GM19035 (cell line): ENCODE measurements at regions not wholly inside any gene's neighbourhood (a gene's known extent, or its start where the extent isn't known, plus 50 kb on each side); places are given as distances from the start of the nearest gene placed in this dataset.

Experiments used
- ATAC-seq: cut with Tn5 transposase; IDR thresholded peaks from one replicate; pipeline ENCODE4 v1.9.1; 2021; ENCODE audit not compliant: unreplicated experiment

- ATAC-seq, result no peak
Observed at GRCh38 chr10:78160591-78160990, 126.9 kb downstream of the RPS24 start.

DNA sequence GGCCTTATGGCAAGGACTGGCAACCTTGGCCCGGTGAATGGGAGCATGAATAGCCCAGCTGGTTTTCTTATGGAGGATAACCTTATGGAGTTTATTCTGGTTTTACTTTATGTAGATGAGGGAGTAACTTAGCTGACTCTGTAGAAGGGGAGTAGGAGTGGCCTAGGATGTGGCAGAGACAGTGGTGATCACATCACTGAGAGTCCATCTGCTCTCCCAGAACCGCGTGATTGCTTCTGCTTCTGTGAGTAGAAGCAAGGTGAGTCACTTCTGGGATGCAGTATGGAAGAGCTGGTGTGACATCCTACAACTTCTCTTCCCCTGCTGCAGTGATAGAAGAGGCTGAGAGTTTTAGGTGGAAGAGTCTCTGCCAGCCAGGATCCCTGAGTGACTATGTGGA is 129.2 kb downstream of the RPS24 start:
- ATAC-seq, result no peak

- no peak for ATAC-seq
Observed at GRCh38 chr10:78164702-78165101, 131.0 kb downstream of the RPS24 start.

GRCh38 chr10:78165172-78165571 is 131.5 kb downstream of the RPS24 start:
- ATAC-seq, result no peak

DNA sequence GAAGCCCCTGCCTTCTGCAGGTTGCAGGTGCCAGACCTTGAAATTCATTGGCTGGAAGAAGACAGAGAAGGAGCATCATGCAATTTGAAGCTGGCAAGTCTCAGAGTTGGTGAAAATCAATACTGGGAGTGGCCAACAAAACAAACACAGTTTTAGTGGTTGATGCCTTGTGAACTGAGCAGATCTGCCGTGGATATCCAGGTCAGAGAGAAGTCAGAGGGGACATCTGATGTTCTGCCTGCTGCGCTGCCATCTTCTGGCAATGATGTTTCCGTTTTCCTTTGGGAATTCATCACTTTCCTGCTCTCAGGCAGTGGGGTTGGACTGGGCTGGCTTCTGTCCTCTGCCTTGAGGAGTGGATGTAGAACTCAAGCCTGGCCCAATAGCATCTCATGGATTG is 132.0 kb downstream of the RPS24 start:
- ATAC-seq, result no peak

DNA sequence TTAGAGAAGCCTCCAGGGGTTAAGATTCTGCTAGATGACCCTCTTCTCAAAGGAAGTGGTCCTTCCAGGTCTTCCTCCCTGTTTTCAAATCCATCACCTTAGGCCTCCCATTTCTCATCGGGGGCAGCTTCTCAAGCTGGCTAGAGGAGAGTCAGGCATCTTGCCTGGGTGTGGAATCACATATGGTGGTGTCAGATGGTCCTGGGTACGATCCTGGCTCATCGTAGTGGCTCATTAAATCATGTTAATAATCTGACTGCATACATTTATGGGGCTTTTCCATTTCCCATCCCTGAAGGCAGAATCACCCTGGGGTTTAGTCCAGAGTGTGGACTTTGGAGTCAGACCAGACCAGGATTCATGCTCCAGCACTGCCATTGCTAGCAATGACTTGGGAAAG is 132.6 kb downstream of the RPS24 start:
- ATAC-seq, result no peak

DNA sequence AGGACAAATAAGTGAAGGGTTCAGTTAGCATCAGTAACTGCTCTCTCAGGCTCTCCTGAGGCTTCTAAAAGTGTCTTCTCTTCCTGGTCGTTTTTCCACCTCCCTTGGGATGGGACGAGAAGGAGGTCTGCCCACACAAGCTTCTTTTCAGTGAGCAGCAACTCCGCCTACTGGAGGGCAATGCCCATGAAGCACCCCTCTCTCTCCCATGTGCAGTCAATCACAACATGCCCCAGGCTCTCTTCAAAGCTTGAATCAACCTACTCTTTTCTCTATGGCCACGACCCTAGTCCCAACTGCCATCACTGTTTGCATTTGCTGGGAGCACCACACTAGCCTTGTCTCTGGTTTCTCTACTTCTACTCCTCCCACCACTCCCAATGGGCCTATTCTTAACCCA is 135.6 kb downstream of the RPS24 start:
- no peak for ATAC-seq

- ATAC-seq, result no peak
Observed at GRCh38 chr10:78170026-78170475, 136.4 kb downstream of the RPS24 start.

DNA sequence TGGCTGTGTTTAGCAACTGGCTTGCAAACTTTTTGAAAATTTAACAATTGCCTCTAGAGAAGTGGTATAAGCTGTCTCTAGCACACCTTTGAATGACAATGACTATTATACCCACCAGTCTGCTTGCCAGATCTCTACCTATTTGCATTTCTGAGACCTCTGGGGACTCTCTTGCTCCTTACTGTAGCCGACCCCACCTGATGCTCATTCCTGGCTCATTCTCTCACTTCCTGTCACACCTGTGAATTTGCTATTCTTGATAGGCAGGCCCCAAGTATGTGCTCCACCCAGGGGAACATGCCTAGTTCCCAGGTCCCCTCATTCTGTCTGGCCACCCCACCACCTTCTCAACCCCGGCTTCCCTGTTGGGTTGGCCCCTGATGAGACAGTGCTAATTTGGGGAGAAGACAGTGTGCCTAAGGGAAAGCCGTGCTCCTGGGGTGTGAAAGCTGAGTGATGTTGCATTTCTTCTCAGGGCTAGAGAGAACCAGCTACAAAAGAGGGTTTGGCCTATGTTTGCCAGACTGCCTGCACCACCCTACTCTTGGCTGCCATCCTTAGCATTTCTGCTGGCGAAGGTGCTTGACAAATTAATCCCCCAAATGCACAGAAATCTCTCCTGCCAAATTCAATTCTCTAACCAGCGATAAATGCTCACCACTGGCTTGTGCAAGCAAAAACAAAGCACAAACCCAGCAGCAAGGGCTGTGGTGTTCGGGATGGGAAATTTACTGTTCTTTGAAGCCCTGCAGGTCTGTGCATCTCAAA is 138.2 kb downstream of the RPS24 start:
- ATAC-seq, result no peak

- ATAC-seq, result no peak
Observed at GRCh38 chr10:78173360-78174015, 139.8 kb downstream of the RPS24 start.

DNA sequence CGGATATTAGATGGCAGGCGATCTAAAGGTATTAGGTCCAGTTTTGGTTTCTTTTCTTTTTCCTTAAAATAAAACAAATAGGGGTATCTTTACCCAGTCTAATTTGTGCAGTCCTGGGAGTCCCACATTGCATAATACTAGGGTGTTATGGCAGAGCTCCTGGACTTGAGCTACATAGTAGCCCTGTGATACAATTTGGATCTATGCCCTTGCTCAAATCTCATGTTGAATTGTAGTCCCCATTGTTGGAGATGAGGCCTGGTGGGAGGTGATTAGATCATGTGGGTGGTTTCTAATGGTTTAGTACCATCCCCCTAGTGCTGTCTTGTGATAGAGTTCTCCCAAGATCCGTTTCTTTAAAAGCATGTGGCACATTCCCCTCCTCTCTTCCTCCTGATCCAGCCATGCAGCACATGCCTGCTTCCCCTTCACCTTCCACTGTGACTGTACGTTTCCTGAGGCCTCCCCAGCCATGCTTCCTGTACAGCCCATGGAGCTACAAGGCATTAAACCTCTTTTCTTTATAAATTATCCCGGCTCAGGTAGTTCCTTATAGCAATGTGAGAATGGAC is 141.9 kb downstream of the RPS24 start:
- no peak for ATAC-seq

- no peak for ATAC-seq
Observed at GRCh38 chr10:78176320-78177317, 143.0 kb downstream of the RPS24 start.

DNA sequence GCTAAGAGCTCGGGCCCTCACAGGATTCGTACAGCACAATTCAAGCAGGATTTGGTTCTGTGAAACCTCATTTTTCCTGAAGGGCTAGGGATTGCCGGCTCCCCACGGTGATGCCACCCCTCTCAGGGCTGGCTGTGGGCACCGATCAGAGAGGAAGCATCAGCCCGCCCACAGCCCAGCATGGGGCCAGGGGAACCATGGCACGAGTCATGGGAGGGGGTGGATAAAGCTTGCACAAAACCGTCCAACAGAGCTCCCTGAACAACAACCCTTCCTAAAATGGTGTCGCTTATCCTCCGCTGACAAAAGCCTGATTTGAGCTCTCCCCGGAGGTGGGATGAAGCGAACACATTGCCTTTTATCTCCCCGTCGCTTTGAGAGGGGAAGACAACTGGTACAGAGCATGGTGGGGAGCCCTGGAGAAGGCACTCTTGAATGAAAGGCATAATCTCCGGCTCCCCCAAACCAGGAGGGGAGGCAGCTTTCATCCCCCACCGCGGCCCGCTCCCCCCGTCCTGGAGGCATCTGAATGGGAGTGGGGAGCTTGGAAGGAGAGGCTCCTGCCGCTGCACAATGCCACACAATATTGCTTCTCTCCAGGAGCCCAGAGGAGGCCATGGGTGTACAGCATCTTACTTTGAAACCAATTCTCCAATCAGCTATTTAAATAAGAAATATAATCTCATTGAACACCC is 144.0 kb downstream of the RPS24 start:
- no peak for ATAC-seq

DNA sequence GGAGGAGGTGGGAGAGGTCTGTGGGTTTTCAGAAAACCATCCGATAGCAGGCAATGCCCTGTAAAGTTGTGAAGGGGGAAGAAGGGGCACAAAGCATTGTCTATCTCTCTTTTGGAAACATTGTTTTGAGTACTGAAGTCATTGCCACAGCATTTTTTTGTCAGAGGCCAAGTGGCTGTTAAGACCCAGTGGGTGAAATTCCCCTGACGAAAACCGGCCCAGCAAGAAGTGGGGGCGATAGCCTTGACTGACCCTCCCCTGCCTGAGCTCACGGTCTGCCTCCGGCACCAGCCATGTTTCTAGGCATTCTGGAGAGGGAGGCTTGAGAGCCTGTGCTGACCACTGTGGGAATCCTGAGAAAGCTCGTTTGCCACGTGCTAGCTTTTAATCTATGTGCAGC is 144.7 kb downstream of the RPS24 start:
- no peak for ATAC-seq

DNA sequence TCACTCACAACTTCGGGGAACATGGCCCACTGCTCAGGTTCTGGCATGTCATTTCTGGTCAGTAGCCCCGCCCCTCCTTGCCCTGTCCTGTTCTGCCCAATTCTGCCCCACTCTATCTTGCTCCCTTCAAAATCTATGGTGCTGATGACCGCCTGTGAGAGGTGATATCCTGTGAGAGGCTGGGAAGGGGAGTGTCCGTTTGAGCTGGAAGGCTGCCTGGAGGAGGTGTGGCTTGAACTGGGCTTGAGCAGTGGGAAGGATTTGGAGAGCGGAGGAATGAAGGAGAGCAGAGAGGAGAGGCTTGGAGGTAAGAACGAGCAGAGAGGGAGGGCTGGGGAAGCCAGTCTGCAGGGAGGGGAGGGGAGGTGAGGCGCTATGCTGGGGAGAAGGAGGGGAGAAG is 145.3 kb downstream of the RPS24 start:
- ATAC-seq, result no peak

GRCh38 chr10:78179886-78180705 is 146.4 kb downstream of the RPS24 start:
- no peak for ATAC-seq

DNA sequence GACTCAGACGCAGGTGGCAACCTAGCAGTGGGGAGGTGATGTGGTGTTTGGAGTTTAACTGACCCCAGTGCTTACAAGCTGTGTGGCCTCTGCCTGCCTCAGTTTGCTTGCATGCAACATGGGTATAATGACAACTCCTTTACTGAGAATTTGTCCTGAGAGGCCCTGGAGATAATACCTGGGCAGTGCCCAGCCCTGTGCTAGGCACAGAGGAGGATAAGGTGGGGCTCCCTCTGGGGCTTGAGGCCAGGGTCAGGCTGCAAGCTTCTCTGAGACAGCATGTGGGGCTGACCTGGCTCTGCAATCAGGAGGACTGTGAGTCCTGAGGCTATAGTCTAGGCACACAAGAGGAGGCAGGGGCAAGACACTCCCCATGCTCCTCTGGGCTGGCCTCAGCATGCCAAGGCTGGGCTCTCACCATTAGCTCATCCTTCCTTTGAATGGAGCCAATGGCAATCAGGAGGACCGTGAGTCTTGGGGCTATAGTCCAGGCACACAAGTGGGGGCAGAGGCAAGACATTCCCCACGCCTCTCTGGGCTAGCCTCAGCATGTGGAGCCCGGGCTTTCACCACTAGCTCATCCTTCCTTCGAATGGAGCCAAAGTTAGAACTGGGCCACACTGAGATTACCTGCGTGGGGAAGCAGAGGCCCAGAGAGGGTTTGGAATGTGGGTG is 147.9 kb downstream of the RPS24 start:
- ATAC-seq, result no peak

GRCh38 chr10:78182841-78183240 is 149.2 kb downstream of the RPS24 start:
- ATAC-seq, result no peak
